Cardiac fibroblast (primary cell): ENCODE measurements at regions not wholly inside any gene's neighbourhood (a gene's known extent, or its start where the extent isn't known, plus 50 kb on each side); places are given as distances from the start of the nearest gene placed in this dataset.
"Not testable (repeated sequence)": the region's sequence is repeated elsewhere in the genome, so short reads cannot be mapped to it uniquely, and the experiment has no call there.

Experiments
- DNase-seq, 2 donors: peaks; one replicate each; pipeline versions ENCODE4 v3.0.0 to v3.0.0-alpha.2; 2010; ENCODE audit warnings: low read depth in 2 of 2
- H3K4me3 ChIP-seq, 2 donors: replicated peaks in 1 of 2; 1 replicate in 1 of 2; 2 replicates in 1 of 2; pipeline ENCODE4 v1.5.1; 2011; ENCODE audit warnings: low read depth in 2 of 2, low read length in 2 of 2, mild to moderate bottlenecking in 2 of 2, moderate library complexity in 1 of 2
- CTCF ChIP-seq: IDR thresholded peaks from one replicate; pipeline ENCODE4 v1.5.1; 2011; ENCODE audit warnings: low read depth, mild to moderate bottlenecking, low read length, inconsistent platforms

GRCh38 chr4:146051728-146052391, 113.2 kb upstream of the ZNF827 start:
- TF ChIP-seq CTCF = no peak
- no peak overlapping the region for H3K4me3 ChIP-seq
- DNase-seq = peak; percentile 62 to 87

- no peak overlapping the region for H3K4me3 ChIP-seq
- TF ChIP-seq CTCF = no peak
- no peak for DNase-seq
Measured at GRCh38 chr4:146051223-146051622, 112.6 kb upstream of the ZNF827 start.

GRCh38 chr4:146049802-146050201, 111.2 kb upstream of the ZNF827 start:
- H3K4me3 ChIP-seq = no peak overlapping the region
- no peak for DNase-seq
- no peak for TF ChIP-seq CTCF

- not testable (repeated sequence) for DNase-seq, H3K4me3 ChIP-seq
Measured at GRCh38 chr4:146047768-146048167, 109.1 kb upstream of the ZNF827 start.

GRCh38 chr4:146041139-146042004, 102.7 kb upstream of the ZNF827 start:
- TF ChIP-seq CTCF = no peak
- no peak overlapping the region for H3K4me3 ChIP-seq
- no peak for DNase-seq

- H3K4me3 ChIP-seq = no peak overlapping the region
- TF ChIP-seq CTCF = no peak
- DNase-seq = no peak
Measured at GRCh38 chr4:146040623-146041022, 102.0 kb upstream of the ZNF827 start.

GRCh38 chr4:146033149-146033548, 94.5 kb upstream of the ZNF827 start:
- DNase-seq = no peak
- no peak for TF ChIP-seq CTCF
- no peak overlapping the region for H3K4me3 ChIP-seq
